GM10266 (cell line): ENCODE measurements at regions not wholly inside any gene's neighbourhood (a gene's known extent, or its start where the extent isn't known, plus 50 kb on each side); places are given as distances from the start of the nearest gene placed in this dataset.
"Not testable (repeated sequence)": the region's sequence is repeated elsewhere in the genome, so short reads cannot be mapped to it uniquely, and the experiment has no call there.

ENCODE experiments used
- DNase-seq: peaks from one replicate; pipeline ENCODE4 v3.0.0; 2012; ENCODE audit errors: extremely low spot score
- TF ChIP-seq, protein P1 (sequence below): IDR thresholded peaks from 2 replicates; pipeline ENCODE4 v1.5.1; 2012; ENCODE audit warnings: mild to moderate bottlenecking, low read depth; ENCODE audit not compliant: control insufficient read depth, insufficient read depth; ENCODE audit errors: missing control alignments

DNA sequence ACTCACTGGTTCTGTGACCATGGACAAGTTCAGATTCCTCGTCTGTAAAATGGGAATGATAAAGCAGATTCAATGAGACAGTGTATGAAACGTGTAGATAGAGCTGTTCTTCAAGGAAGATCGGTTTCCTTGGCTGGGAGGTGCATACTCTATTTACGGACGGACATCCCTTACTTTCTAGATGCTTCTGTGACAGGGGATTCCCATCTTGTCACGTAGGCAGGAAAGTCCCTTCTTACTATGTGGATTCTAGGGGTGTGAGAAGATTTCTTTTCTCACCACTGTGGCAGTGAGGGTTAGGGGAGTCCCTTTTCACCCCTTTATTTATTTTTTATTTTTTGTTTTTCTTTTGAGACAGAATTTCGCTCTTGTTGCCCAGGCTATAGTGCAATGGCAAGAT, 180.9 kb upstream of the TBL1XR1 start:
- TF ChIP-seq, protein P1, sequence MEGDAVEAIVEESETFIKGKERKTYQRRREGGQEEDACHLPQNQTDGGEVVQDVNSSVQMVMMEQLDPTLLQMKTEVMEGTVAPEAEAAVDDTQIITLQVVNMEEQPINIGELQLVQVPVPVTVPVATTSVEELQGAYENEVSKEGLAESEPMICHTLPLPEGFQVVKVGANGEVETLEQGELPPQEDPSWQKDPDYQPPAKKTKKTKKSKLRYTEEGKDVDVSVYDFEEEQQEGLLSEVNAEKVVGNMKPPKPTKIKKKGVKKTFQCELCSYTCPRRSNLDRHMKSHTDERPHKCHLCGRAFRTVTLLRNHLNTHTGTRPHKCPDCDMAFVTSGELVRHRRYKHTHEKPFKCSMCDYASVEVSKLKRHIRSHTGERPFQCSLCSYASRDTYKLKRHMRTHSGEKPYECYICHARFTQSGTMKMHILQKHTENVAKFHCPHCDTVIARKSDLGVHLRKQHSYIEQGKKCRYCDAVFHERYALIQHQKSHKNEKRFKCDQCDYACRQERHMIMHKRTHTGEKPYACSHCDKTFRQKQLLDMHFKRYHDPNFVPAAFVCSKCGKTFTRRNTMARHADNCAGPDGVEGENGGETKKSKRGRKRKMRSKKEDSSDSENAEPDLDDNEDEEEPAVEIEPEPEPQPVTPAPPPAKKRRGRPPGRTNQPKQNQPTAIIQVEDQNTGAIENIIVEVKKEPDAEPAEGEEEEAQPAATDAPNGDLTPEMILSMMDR: no peak
- DNase-seq: peak; percentile 79

- DNase-seq: no peak
- TF ChIP-seq, protein P1: peak; percentile 36
Observed at GRCh38 chr3:177379045-177379444, 181.8 kb upstream of the TBL1XR1 start.

- DNase-seq: no peak
- TF ChIP-seq, protein P1: no peak
Observed at GRCh38 chr3:177381070-177381469, 183.8 kb upstream of the TBL1XR1 start.

- DNase-seq: no peak
- TF ChIP-seq, protein P1: no peak
Observed at GRCh38 chr3:177382944-177383343, 185.7 kb upstream of the TBL1XR1 start.

DNA sequence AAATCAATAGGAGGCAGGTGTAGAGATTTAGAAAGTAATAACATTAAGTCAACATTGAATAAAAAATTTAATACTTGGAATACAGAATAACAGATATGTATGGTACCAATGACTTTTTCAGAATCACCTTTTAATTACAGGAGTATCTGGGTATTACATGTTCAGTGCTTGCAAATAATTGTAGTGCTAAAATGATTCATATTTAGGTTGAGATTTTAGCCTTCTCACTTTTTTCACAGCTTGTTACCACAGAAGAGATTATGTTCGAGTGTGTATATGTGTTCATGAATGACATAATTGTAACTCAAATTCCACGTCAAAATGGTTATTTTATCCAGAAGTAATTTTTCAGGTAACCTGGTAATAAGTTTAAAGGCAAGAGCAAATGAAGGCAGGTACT, 187.9 kb upstream of the TBL1XR1 start:
- TF ChIP-seq, protein P1: no peak
- no peak for DNase-seq

GRCh38 chr3:177385831-177386301, 188.6 kb upstream of the TBL1XR1 start:
- no peak for DNase-seq
- TF ChIP-seq, protein P1: no peak

DNA sequence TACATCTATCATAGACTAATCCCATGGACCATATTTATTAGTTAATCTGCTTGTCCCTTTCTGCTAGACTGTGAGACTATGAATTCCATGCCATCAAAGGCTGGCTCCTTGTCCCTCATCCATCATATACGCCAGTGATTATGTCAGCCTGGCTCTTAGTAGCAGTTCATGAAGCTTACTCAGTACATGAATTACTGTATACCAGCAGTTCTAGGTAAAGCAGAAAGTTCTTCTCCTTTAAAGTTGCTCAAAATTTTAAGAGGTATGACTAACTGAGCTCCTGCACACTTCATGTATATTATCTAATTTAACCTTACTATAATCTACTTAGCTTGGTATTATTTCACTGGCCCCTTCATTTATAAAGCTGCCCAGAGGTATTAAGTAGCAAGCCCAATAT, 190.9 kb upstream of the TBL1XR1 start:
- TF ChIP-seq, protein P1: no peak
- DNase-seq: no peak

- not testable (repeated sequence) for DNase-seq
Observed at GRCh38 chr3:177394231-177395024, 197.1 kb upstream of the TBL1XR1 start.
